Upper lobe of left lung (tissue), 4 donors: ENCODE measurements at regions not wholly inside any gene's neighbourhood (a gene's known extent, or its start where the extent isn't known, plus 50 kb on each side); places are given as distances from the start of the nearest gene placed in this dataset.

Experiments
- CTCF ChIP-seq, 6 experiments: fragments of 450-650 bp in 4 of 6; fragments of 200-600 bp in 2 of 6; sonication (generic) in 2 of 6; IDR thresholded peaks; one replicate each; pipeline ENCODE4 v1.5.1; 2016 to 2019; ENCODE audit warnings: antibody characterized with exemption in 6 of 6
- POLR2A ChIP-seq, 4 donors: fragments of 450-650 bp; IDR thresholded peaks; one replicate each; pipeline ENCODE4 v1.5.1; 2016 to 2017; ENCODE audit warnings: antibody characterized with exemption in 4 of 4, mild to moderate bottlenecking in 2 of 4

- TF ChIP-seq CTCF (IDR thresholded peaks at IDR 0.05) = no peak
- TF ChIP-seq POLR2A (IDR thresholded peaks at IDR 0.05) = no peak
Measured at GRCh38 chr22:48975316-48975741, 852.3 kb downstream of the BRD1 start.
